Mammary epithelial cell (primary cell): ENCODE measurements at regions not wholly inside any gene's neighbourhood (a gene's known extent, or its start where the extent isn't known, plus 50 kb on each side); places are given as distances from the start of the nearest gene placed in this dataset.

Experiments used
- EZH2 ChIP-seq: IDR thresholded peaks from 2 replicates; pipeline ENCODE4 v1.6.1; 2012; ENCODE audit warnings: low read length, inconsistent platforms, borderline replicate concordance
- TF ChIP-seq, protein P1 (sequence below), 2 donors: IDR thresholded peaks in 1 of 2; conservative IDR thresholded peaks in 1 of 2; 2 replicates each; pipeline ENCODE4 v1.5.1; 2011 to 2012; ENCODE audit warnings: inconsistent platforms in 2 of 2, low read length in 2 of 2, mild to moderate bottlenecking in 2 of 2, control low read depth in 1 of 2, low read depth in 1 of 2; ENCODE audit not compliant: insufficient read depth in 1 of 2; ENCODE audit errors: extremely low read depth in 1 of 2

DNA sequence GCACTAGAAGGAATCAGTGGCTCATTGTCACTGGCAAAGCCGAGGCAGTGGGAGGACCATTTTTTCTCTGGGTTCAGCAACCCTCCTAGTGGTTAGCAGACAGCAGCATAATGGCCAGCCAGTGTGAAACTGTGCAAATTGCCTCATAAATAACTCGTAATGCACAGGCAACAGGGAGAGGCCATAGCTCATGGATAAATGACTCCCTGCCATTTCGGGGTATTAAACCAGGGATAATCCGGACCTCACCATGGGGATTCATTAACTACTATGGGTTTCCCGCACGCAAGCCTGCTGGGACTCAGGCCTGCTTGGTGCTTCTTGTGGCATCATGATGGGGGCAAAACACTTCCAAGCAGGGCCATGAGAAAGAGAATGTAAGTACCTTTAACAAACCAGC, 158.2 kb upstream of the CHD6 start:
- TF ChIP-seq, protein P1, sequence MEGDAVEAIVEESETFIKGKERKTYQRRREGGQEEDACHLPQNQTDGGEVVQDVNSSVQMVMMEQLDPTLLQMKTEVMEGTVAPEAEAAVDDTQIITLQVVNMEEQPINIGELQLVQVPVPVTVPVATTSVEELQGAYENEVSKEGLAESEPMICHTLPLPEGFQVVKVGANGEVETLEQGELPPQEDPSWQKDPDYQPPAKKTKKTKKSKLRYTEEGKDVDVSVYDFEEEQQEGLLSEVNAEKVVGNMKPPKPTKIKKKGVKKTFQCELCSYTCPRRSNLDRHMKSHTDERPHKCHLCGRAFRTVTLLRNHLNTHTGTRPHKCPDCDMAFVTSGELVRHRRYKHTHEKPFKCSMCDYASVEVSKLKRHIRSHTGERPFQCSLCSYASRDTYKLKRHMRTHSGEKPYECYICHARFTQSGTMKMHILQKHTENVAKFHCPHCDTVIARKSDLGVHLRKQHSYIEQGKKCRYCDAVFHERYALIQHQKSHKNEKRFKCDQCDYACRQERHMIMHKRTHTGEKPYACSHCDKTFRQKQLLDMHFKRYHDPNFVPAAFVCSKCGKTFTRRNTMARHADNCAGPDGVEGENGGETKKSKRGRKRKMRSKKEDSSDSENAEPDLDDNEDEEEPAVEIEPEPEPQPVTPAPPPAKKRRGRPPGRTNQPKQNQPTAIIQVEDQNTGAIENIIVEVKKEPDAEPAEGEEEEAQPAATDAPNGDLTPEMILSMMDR (conservative IDR thresholded peaks at IDR 0.05 in 1 of 2, IDR thresholded peaks at IDR 0.05 in 1 of 2; ENCODE audit: extremely low read depth in 1 of 2, insufficient read depth in 1 of 2, low read depth in 1 of 2, low read length in 2 of 2) = no peak
- no peak for TF ChIP-seq EZH2
